Liver (tissue), 7 donors: ENCODE measurements at regions not wholly inside any gene's neighbourhood (a gene's known extent, or its start where the extent isn't known, plus 50 kb on each side); places are given as distances from the start of the nearest gene placed in this dataset.

Experiments used
- DNase-seq: peaks from one replicate; pipeline ENCODE4 v3.0.0-alpha.2; 2017; ENCODE audit warnings: low spot score
- H3K27ac ChIP-seq, 2 donors: one replicate each; pipeline ENCODE4 v1.7.0; 2013; ENCODE audit warnings: inconsistent platforms in 2 of 2, low read length in 2 of 2, control low read depth in 1 of 2, low read depth in 1 of 2, mild to moderate bottlenecking in 1 of 2
- H3K27me3 ChIP-seq, 4 donors: one replicate each; pipeline versions ENCODE4 v1.6.1 to v1.7.0; 2013; ENCODE audit warnings: low read length in 3 of 4, inconsistent platforms in 1 of 4, mild to moderate bottlenecking in 1 of 4, moderate library complexity in 1 of 4; ENCODE audit not compliant: control insufficient read depth in 4 of 4, insufficient read depth in 4 of 4
- H3K36me3 ChIP-seq, 4 donors: one replicate each; pipeline versions ENCODE4 v1.6.1 to v1.7.0; 2013; ENCODE audit warnings: low read length in 3 of 4, mild to moderate bottlenecking in 3 of 4, low read depth in 1 of 4, moderate library complexity in 1 of 4; ENCODE audit not compliant: control insufficient read depth in 4 of 4, insufficient read depth in 3 of 4
- H3K4me1 ChIP-seq, 4 donors: one replicate each; pipeline versions ENCODE4 v1.6.1 to v1.7.0; 2013; ENCODE audit warnings: low read length in 3 of 4, mild to moderate bottlenecking in 3 of 4, moderate library complexity in 1 of 4; ENCODE audit not compliant: control insufficient read depth in 4 of 4, insufficient read depth in 4 of 4
- H3K4me3 ChIP-seq, 3 donors: one replicate each; pipeline versions ENCODE4 v1.6.1 to v1.7.0; 2013; ENCODE audit warnings: low read length in 3 of 3, control low read depth in 1 of 3, low read depth in 1 of 3, mild to moderate bottlenecking in 1 of 3
- H3K9ac ChIP-seq, 2 donors: one replicate each; pipeline ENCODE4 v1.7.0; 2013; ENCODE audit warnings: low read length in 2 of 2, mild to moderate bottlenecking in 2 of 2, moderate library complexity in 2 of 2, control low read depth in 1 of 2, low read depth in 1 of 2
- H3K9me3 ChIP-seq, 4 donors: one replicate each; pipeline versions ENCODE4 v1.6.1 to v1.7.0; 2013; ENCODE audit warnings: low read length in 3 of 4; ENCODE audit not compliant: control insufficient read depth in 4 of 4
- GABPA ChIP-seq, 2 donors: IDR thresholded peaks in 1 of 2; conservative IDR thresholded peaks in 1 of 2; 2 replicates each; pipeline ENCODE4 v1.6.1; 2016; ENCODE audit warnings: antibody characterized with exemption in 2 of 2, mild to moderate bottlenecking in 1 of 2, moderate library complexity in 1 of 2
- JUND ChIP-seq, 2 donors: IDR thresholded peaks; 2 replicates each; pipeline ENCODE4 v1.6.1; 2016; ENCODE audit warnings: antibody characterized with exemption in 2 of 2
- NR2F2 ChIP-seq: IDR thresholded peaks from 2 replicates; pipeline ENCODE4 v1.6.1; 2016; ENCODE audit warnings: antibody characterized with exemption
- RXRA ChIP-seq, 2 donors: IDR thresholded peaks; 2 replicates each; pipeline ENCODE4 v1.6.1; 2017 to 2018; ENCODE audit warnings: antibody characterized with exemption in 2 of 2, mild to moderate bottlenecking in 1 of 2
- ZBTB33 ChIP-seq: IDR thresholded peaks from 2 replicates; pipeline ENCODE4 v1.6.1; 2016; ENCODE audit warnings: antibody characterized with exemption
- WGBS: extraction: QIAGEN DNeasy Blood & Tissue Kit; methylation state at CpG from one replicate; pipeline ENCODE4 v1.1.7; 2013; 5-methylcytosine and 5-hydroxymethylcytosine counted together
- TF ChIP-seq, protein P1 (sequence below): IDR thresholded peaks from 2 replicates; pipeline ENCODE4 v1.6.1; 2016; ENCODE audit warnings: antibody characterized with exemption
- TF ChIP-seq, protein P2 (sequence below): IDR thresholded peaks from 2 replicates; pipeline ENCODE4 v1.6.1; 2016; ENCODE audit warnings: antibody characterized with exemption
- donor health status: healthy.
- donor health status: healthy.
- donor health status: healthy.
- donor health status: healthy.

DNA sequence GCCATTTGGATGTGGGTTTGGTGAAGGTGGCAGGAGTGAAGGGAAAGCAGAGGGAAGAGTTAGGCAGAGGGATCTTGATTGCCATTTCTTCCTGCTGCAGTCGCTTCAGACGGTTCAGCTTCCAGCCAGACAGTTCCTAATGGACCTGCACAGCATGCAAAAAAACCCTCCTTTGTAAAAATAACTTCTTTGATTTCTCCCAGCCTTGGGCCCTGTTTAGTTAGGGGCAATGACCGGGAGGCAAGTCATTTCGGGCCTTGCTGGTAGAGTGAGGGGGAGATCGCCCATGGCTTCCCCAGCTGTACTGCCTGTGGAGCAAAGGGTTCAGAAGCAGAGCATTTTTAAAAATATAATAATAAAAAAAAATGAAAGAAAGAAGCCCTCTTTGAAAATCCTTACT, 67.2 kb upstream of the TLE1 start:
- no peak for TF ChIP-seq ZBTB33
- peak in 1 of 2 donors; percentile 23 for TF ChIP-seq RXRA (IDR thresholded peaks at IDR 0.05)
- WGBS, result 88% methylated on average over 5 of the region's 5 CpGs
- Histone ChIP-seq H3K36me3 (no peaks in the 10 kb centered on the region), H3K4me1 (no peaks in the 10 kb centered on the region), H3K4me3 (no peak overlapping the region), H3K9me3 (no peaks in the 10 kb centered on the region), H3K27me3 (no peaks in the 10 kb centered on the region), H3K27ac (no peak overlapping the region), H3K9ac (no peak overlapping the region)
- DNase-seq, result no peak

DNA sequence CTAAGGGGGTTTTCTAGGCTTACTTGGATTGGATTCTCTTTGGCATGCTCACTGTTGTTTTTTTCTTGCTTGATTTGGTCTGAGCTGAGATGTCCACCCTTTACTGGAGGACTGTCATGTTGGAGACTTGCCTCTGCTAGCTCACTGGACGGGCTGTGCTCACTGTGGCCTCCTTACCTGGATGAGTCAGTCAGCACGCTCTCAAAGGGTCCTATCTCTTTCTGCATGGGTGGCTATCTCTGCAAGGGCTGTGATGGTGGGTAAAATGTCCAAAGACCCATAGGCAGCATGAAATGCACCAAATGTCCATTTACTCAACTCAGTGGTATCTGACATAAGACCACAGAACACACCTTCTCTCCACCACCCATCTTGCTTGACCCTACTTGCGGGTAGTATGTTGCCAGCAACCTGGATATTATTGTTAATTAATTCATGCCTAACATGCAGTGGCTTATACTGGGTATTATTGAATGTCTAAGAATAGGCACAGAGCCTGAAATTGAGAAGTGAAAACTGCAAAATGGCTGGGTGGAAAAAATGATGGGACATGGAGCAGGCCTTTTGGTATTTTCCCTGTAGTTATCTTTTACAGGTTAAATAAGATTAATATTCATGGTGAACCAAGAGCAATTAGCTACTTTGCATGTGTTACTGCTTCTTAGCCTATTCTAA, 68.9 kb upstream of the TLE1 start:
- Histone ChIP-seq H3K4me3 (no peak overlapping the region), H3K9me3 (no peaks in the 10 kb centered on the region), H3K4me1 (no peaks in the 10 kb centered on the region), H3K36me3 (no peaks in the 10 kb centered on the region), H3K27me3 (no peaks in the 10 kb centered on the region), H3K27ac (no peak overlapping the region), H3K9ac (no peak overlapping the region)
- WGBS, result 88% methylated on average over 3 of the region's 3 CpGs
- DNase-seq, result no peak
- TF ChIP-seq GABPA (IDR thresholded peaks at IDR 0.05 in 1 of 2, conservative IDR thresholded peaks at IDR 0.05 in 1 of 2) (no peak), ZBTB33 (no peak), RXRA (IDR thresholded peaks at IDR 0.05) (no peak), NR2F2 (no peak)
- TF ChIP-seq, protein P1, sequence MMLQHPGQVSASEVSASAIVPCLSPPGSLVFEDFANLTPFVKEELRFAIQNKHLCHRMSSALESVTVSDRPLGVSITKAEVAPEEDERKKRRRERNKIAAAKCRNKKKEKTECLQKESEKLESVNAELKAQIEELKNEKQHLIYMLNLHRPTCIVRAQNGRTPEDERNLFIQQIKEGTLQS, result no peak
- TF ChIP-seq, protein P2, sequence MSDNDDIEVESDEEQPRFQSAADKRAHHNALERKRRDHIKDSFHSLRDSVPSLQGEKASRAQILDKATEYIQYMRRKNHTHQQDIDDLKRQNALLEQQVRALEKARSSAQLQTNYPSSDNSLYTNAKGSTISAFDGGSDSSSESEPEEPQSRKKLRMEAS, result no peak

DNA sequence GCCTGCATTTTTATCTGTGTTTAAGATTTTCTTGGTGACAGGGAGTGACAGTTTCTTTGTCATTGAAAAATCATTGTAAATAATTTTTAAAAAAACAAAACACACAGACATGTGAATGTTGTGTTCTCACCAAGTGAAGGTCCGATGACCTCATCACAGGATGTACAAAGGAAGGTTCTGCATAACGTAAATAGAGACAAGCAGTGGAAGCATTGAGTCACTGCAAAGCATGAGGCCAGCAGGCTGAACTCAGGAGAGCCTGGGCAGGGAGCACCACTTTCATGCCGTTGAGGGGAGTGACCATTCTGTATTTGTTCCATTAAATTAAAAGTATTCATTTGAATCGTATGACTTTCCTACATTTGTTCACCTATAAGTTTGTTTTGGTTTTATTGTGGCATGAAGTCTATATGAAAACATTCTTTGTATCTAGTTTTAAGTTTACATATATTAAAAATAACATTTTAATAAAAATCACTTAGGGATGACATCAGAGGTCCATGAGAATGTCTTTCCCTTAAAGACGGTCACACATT, 70.4 kb upstream of the TLE1 start:
- no peak overlapping the region for H3K9ac ChIP-seq
- H3K27me3 ChIP-seq, result no peaks in the 10 kb centered on the region
- 78% methylated on average over 5 of the region's 5 CpGs for WGBS
- H3K4me3 ChIP-seq, result no peak overlapping the region
- peak; percentile 41 to 62 for TF ChIP-seq JUND (IDR thresholded peaks at IDR 0.05)
- TF ChIP-seq, protein P1, result no peak
- H3K27ac ChIP-seq, result no peak overlapping the region
- no peaks in the 10 kb centered on the region for H3K9me3 ChIP-seq
- no peaks in the 10 kb centered on the region for H3K36me3 ChIP-seq
- H3K4me1 ChIP-seq, result no peaks in the 10 kb centered on the region
- no peak for DNase-seq
